Hepatocyte (in vitro differentiated cells): ENCODE measurements at regions not wholly inside any gene's neighbourhood (a gene's known extent, or its start where the extent isn't known, plus 50 kb on each side); places are given as distances from the start of the nearest gene placed in this dataset.

Experiments used
- CTCF ChIP-seq: fragments of 200-600 bp; sonication (generic); IDR thresholded peaks from 2 replicates; pipeline ENCODE4 v1.5.1; 2016; ENCODE audit warnings: antibody characterized with exemption, mild to moderate bottlenecking; ENCODE audit not compliant: poor library complexity
- EZH2 ChIP-seq: fragments of 200-600 bp; sonication (generic); IDR thresholded peaks from 2 replicates; pipeline ENCODE4 v1.6.1; 2016; ENCODE audit warnings: antibody characterized with exemption, mild to moderate bottlenecking, borderline replicate concordance

- TF ChIP-seq CTCF (no peak), EZH2 (no peak)
These were observed 500.3 kb upstream of the PTCHD4 start for GRCh38 chr6:48611332-48611731.
